OCI-LY1 (cell line): ENCODE measurements at regions not wholly inside any gene's neighbourhood (a gene's known extent, or its start where the extent isn't known, plus 50 kb on each side); places are given as distances from the start of the nearest gene placed in this dataset.

ENCODE experiments used
- H2AFZ ChIP-seq: fragments of 200-600 bp; sonication (generic), shearing (Covaris generic); 2 replicates; pipeline ENCODE4 v1.6.0; 2014; ENCODE audit warnings: antibody characterized with exemption, mild to moderate bottlenecking, low read length
- H3F3A ChIP-seq: fragments of 200-600 bp; sonication (generic), shearing (Covaris generic); 2 replicates; pipeline ENCODE4 v1.6.0; 2014; ENCODE audit warnings: mild to moderate bottlenecking, antibody characterized with exemption, low read length, moderate library complexity; ENCODE audit not compliant: insufficient read depth
- H3K27ac ChIP-seq: fragments of 200-600 bp; sonication (generic); 2 replicates; pipeline ENCODE4 v1.5.1; 2014; ENCODE audit warnings: low read length, mixed run types, mild to moderate bottlenecking, low read depth; ENCODE audit not compliant: poor library complexity, severe bottlenecking
- H3K27me3 ChIP-seq: fragments of 200-600 bp; sonication (generic); 2 replicates; pipeline ENCODE4 v1.6.0; 2014; ENCODE audit warnings: antibody characterized with exemption, mild to moderate bottlenecking, low read length, moderate library complexity; ENCODE audit not compliant: insufficient read depth
- H3K36me3 ChIP-seq: fragments of 200-600 bp; sonication (generic); 2 replicates; pipeline ENCODE4 v1.6.1; 2014; ENCODE audit warnings: mild to moderate bottlenecking, antibody characterized with exemption, low read length, moderate library complexity, mixed read lengths; ENCODE audit not compliant: insufficient read depth
- H3K4me1 ChIP-seq: fragments of 200-600 bp; sonication (generic); 2 replicates; pipeline ENCODE4 v1.5.1; 2014; ENCODE audit warnings: mild to moderate bottlenecking, low read length, moderate library complexity; ENCODE audit not compliant: insufficient read depth, severe bottlenecking
- H3K4me2 ChIP-seq: fragments of 200-600 bp; sonication (generic), shearing (Covaris generic); 2 replicates; pipeline ENCODE4 v1.6.1; 2014; ENCODE audit warnings: low read length
- H3K4me3 ChIP-seq: fragments of 200-600 bp; sonication (generic); 2 replicates; pipeline ENCODE4 v1.5.1; 2014; ENCODE audit warnings: low read length, low read depth, mild to moderate bottlenecking, mixed read lengths; ENCODE audit not compliant: poor library complexity, severe bottlenecking
- H3K79me2 ChIP-seq: fragments of 200-600 bp; shearing (Covaris generic); 2 replicates; pipeline ENCODE4 v1.6.1; 2016; ENCODE audit warnings: mixed run types, low read length, mixed read lengths; ENCODE audit not compliant: insufficient read depth
- H3K9ac ChIP-seq: fragments of 200-600 bp; sonication (generic), shearing (Covaris generic); 2 replicates; pipeline ENCODE4 v1.6.1; 2014; ENCODE audit warnings: mild to moderate bottlenecking, low read length, mixed read lengths
- H3K9me2 ChIP-seq: fragments of 200-600 bp; sonication (generic), shearing (Covaris generic); 2 replicates; pipeline ENCODE4 v1.6.1; 2014; ENCODE audit warnings: low read depth, mild to moderate bottlenecking, low read length, mixed read lengths
- H3K9me3 ChIP-seq: fragments of 200-600 bp; shearing (Covaris generic); 2 replicates; pipeline ENCODE4 v1.6.1; 2014; ENCODE audit warnings: low read length, mixed read lengths
- H4K20me1 ChIP-seq: fragments of 200-600 bp; sonication (generic), shearing (Covaris generic); 2 replicates; pipeline ENCODE4 v1.6.0; 2016; ENCODE audit warnings: mild to moderate bottlenecking, low read length; ENCODE audit not compliant: insufficient read depth
- CTCF ChIP-seq: fragments of 200-600 bp; sonication (generic), shearing (Covaris generic); IDR thresholded peaks from 2 replicates; pipeline ENCODE4 v1.5.1; 2017; ENCODE audit warnings: mild to moderate bottlenecking, antibody characterized with exemption, low read length, moderate library complexity, mixed read lengths
- EZH2 ChIP-seq: fragments of 200-600 bp; sonication (generic), shearing (Covaris generic); IDR thresholded peaks from 2 replicates; pipeline ENCODE4 v1.8.0; 2017; ENCODE audit warnings: borderline replicate concordance, mixed run types, mild to moderate bottlenecking, antibody characterized with exemption, low read length, moderate library complexity, mixed read lengths

DNA sequence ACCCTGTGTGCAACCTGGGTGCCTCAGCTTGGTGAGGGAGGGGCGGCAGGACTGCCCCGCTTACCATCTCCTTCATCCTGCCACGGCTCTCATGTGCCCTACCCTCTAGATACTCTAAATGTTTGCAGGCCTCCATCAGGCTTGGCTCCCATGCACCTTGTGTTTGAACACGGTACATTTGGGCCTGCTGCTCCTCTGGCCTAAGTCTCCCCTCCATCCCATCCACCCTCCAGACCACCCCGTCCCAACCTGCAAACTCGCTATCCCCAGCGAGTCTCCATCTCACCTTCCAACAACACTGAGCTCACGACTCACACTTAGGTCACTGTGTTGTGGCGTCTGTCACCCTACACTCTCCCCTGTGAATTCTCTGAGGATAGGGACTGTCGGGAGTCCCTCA is 274.2 kb downstream of the TEX29 start:
- no peaks in the 10 kb centered on the region for H3K36me3 ChIP-seq
- no peak overlapping the region for H3K27ac ChIP-seq
- TF ChIP-seq CTCF = no peak

DNA sequence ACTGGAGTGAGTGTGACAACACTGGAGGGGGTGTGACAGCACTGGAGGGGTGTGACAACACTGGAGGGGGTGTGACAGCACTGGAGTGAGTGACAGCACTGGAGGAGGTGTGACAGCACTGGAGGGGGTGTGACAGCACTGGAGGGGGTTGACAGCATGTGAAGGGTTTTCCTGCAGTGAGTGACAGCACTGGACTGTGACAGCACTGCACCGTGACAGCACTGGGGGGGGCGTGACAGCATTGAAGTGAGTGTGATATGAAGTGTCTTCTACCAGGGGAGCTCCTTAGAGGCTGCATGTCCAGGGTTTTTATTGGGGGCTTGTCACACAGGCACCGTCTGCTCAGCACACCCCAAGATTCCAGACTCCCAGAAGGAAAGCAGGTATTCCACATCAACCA is 274.8 kb downstream of the TEX29 start:
- Histone ChIP-seq H3K79me2 (no peaks in the 10 kb centered on the region), H3K9ac (no peak overlapping the region), H3K27ac (no peak overlapping the region), H3K4me3 (no peak overlapping the region), H3K9me3 (no peaks in the 10 kb centered on the region), H4K20me1 (no peaks in the 10 kb centered on the region), H3K4me2 (no peak overlapping the region), H3K9me2 (no peaks in the 10 kb centered on the region), H3K27me3 (peaks cover 5% of the 10 kb centered on the region; the same call in 1 of the 2 replicates), H2AFZ (no peak overlapping the region), H3F3A (no peaks in the 10 kb centered on the region), H3K36me3 (no peaks in the 10 kb centered on the region), H3K4me1 (no peaks in the 10 kb centered on the region)
- TF ChIP-seq EZH2 (no peak), CTCF (no peak)

More for the DNA sequence above, 274.2 kb downstream of the TEX29 start:
- H2AFZ ChIP-seq = no peak overlapping the region
- peaks cover 5% of the 10 kb centered on the region; the same call in 1 of the 2 replicates for H3K27me3 ChIP-seq
- H3K4me1 ChIP-seq = no peaks in the 10 kb centered on the region
- H4K20me1 ChIP-seq = no peaks in the 10 kb centered on the region
- no peaks in the 10 kb centered on the region for H3F3A ChIP-seq
- no peaks in the 10 kb centered on the region for H3K9me2 ChIP-seq
- no peak overlapping the region for H3K4me2 ChIP-seq
- no peak overlapping the region for H3K9ac ChIP-seq
- no peaks in the 10 kb centered on the region for H3K79me2 ChIP-seq
- H3K4me3 ChIP-seq = no peak overlapping the region
- H3K9me3 ChIP-seq = no peaks in the 10 kb centered on the region

GRCh38 chr13:111595791-111596190 is 275.3 kb downstream of the TEX29 start:
- no peaks in the 10 kb centered on the region for H3F3A ChIP-seq
- no peaks in the 10 kb centered on the region for H4K20me1 ChIP-seq
- TF ChIP-seq EZH2 (no peak), CTCF (no peak)
- H3K27me3 ChIP-seq = peaks cover 9% of the 10 kb centered on the region; the same call in 1 of the 2 replicates
- H3K27ac ChIP-seq = no peak overlapping the region
- H3K36me3 ChIP-seq = no peaks in the 10 kb centered on the region
- H3K9me2 ChIP-seq = no peaks in the 10 kb centered on the region
- H3K4me3 ChIP-seq = no peak overlapping the region
- H3K79me2 ChIP-seq = no peaks in the 10 kb centered on the region
- H3K9me3 ChIP-seq = no peaks in the 10 kb centered on the region
- H3K9ac ChIP-seq = no peak overlapping the region
- H3K4me2 ChIP-seq = no peak overlapping the region
- H3K4me1 ChIP-seq = no peaks in the 10 kb centered on the region
- no peak overlapping the region for H2AFZ ChIP-seq
